Right lobe of liver (tissue), 6 donors: ENCODE measurements at regions not wholly inside any gene's neighbourhood (a gene's known extent, or its start where the extent isn't known, plus 50 kb on each side); places are given as distances from the start of the nearest gene placed in this dataset.

Experiments used
- ATAC-seq, 4 donors: fragments of 200-7000 bp; cut with Tn5 transposase; one replicate each; pipeline ENCODE4 v1.9.1; 2020; ENCODE audit warnings: mild to moderate bottlenecking in 4 of 4, moderate library complexity in 4 of 4
- DNase-seq, 3 donors: peaks; one replicate each; pipeline ENCODE4 v3.0.0-alpha.2; 2020
- H3K27ac ChIP-seq, 3 donors: fragments of 200-600 bp; one replicate each; pipeline ENCODE4 v1.8.0; 2022
- H3K27me3 ChIP-seq, 2 donors: fragments of 200-600 bp; one replicate each; pipeline ENCODE4 v1.8.0; 2022
- H3K36me3 ChIP-seq, 4 donors: fragments of 200-600 bp; sonication (generic) in 1 of 4; one replicate each; pipeline versions ENCODE4 v1.5.1 to v1.8.0; 2017 to 2022; ENCODE audit warnings: control low read depth in 1 of 4
- H3K4me1 ChIP-seq, 4 donors: fragments of 200-600 bp; sonication (generic) in 1 of 4; one replicate each; pipeline versions ENCODE4 v1.5.1 to v1.8.0; 2017 to 2022; ENCODE audit warnings: control low read depth in 1 of 4
- H3K4me3 ChIP-seq, 3 donors: fragments of 200-600 bp; one replicate each; pipeline ENCODE4 v1.8.0; 2022
- H3K9me3 ChIP-seq, 4 donors: fragments of 200-600 bp; sonication (generic) in 1 of 4; one replicate each; pipeline versions ENCODE4 v1.5.1 to v1.8.0; 2017 to 2022; ENCODE audit warnings: control low read depth in 1 of 4
- CTCF ChIP-seq, 4 donors: fragments of 200-600 bp in 3 of 4; fragments of 450-650 bp in 1 of 4; IDR thresholded peaks; one replicate each; pipeline versions ENCODE4 v1.5.1 to v1.8.0; 2016 to 2022; ENCODE audit warnings: antibody characterized with exemption in 4 of 4, mild to moderate bottlenecking in 2 of 4
- POLR2A ChIP-seq: fragments of 450-650 bp; IDR thresholded peaks from one replicate; pipeline ENCODE4 v1.6.1; 2017; ENCODE audit warnings: antibody characterized with exemption, mild to moderate bottlenecking
- WGBS: methylation state at CpG from one replicate; pipeline ENCODE4 v1.1.6; 2018; ENCODE audit warnings: low coverage, low lambda C conversion rate; ENCODE audit not compliant: insufficient coverage; ENCODE audit errors: missing lambda C conversion rate; 5-methylcytosine and 5-hydroxymethylcytosine counted together
- intact Hi-C, 2 donors: fragments of 100-400 bp; cut with DNase I; formaldehyde crosslinking; loops; one replicate each; pipeline versions ENCODE4 v1.11.2 to v1.14.1; 2022
- donor health status: DM: no; HTN: yes; CAD: no.
- donor health status: DM: no; HTN: no; CAD: no.
- donor health status: DM: no; HTN: no; CAD: no.
- donor health status: DM: no; HTN: yes; CAD: no.
- donor health status: DM: no; HTN: yes; CAD: no.

- ATAC-seq (no peak), DNase-seq (no peak)
- Histone ChIP-seq H3K4me1 (no peaks in the 10 kb centered on the region), H3K4me3 (no peak overlapping the region), H3K9me3 (no peaks in the 10 kb centered on the region), H3K36me3 (no peaks in the 10 kb centered on the region), H3K27me3 (no peaks in the 10 kb centered on the region), H3K27ac (no peak overlapping the region)
- 43% methylated on average over 2 of the region's 2 CpGs for WGBS
- intact Hi-C loops: no loop called here
- TF ChIP-seq CTCF (IDR thresholded peaks at IDR 0.05): no peak
- TF ChIP-seq POLR2A: no peak
These were observed 325.9 kb downstream of the COL12A1 start for GRCh38 chr6:74879976-74880375.

GRCh38 chr6:74879234-74879633 is 326.6 kb downstream of the COL12A1 start:
- no peak overlapping the region for H3K4me3 ChIP-seq
- H3K36me3 ChIP-seq: no peaks in the 10 kb centered on the region
- no peak for TF ChIP-seq CTCF (IDR thresholded peaks at IDR 0.05)
- TF ChIP-seq POLR2A: no peak
- no peak for DNase-seq
- H3K27ac ChIP-seq: no peak overlapping the region
- H3K4me1 ChIP-seq: no peaks in the 10 kb centered on the region
- no peaks in the 10 kb centered on the region for H3K9me3 ChIP-seq
- intact Hi-C loops: no loop called here
- 58% methylated on average over 4 of the region's 4 CpGs for WGBS
- ATAC-seq: no peak
- no peaks in the 10 kb centered on the region for H3K27me3 ChIP-seq

- ATAC-seq (no peak), DNase-seq (no peak)
- H3K27me3 ChIP-seq: no peaks in the 10 kb centered on the region
- no peak overlapping the region for H3K27ac ChIP-seq
- H3K4me1 ChIP-seq: no peaks in the 10 kb centered on the region
- no peaks in the 10 kb centered on the region for H3K9me3 ChIP-seq
- TF ChIP-seq POLR2A: no peak
- TF ChIP-seq CTCF (IDR thresholded peaks at IDR 0.05): no peak
- intact Hi-C loops: no loop called here
- no peaks in the 10 kb centered on the region for H3K36me3 ChIP-seq
- 48% methylated on average over 2 of the region's 2 CpGs for WGBS
- no peak overlapping the region for H3K4me3 ChIP-seq
These were observed 330.7 kb downstream of the COL12A1 start for GRCh38 chr6:74875193-74875592.

GRCh38 chr6:74872754-74873476 is 332.9 kb downstream of the COL12A1 start:
- DNase-seq: no peak
- TF ChIP-seq POLR2A (no peak), CTCF (IDR thresholded peaks at IDR 0.05) (no peak)
- no peaks in the 10 kb centered on the region for H3K4me1 ChIP-seq
- H3K27ac ChIP-seq: no peak overlapping the region
- intact Hi-C loops: no loop called here
- no peaks in the 10 kb centered on the region for H3K27me3 ChIP-seq
- no peaks in the 10 kb centered on the region for H3K9me3 ChIP-seq
- no peaks in the 10 kb centered on the region for H3K36me3 ChIP-seq
- ATAC-seq: no peak
- no peak overlapping the region for H3K4me3 ChIP-seq

- TF ChIP-seq CTCF (IDR thresholded peaks at IDR 0.05) (no peak), POLR2A (no peak)
- intact Hi-C loops: no loop called here
- ATAC-seq: no peak
These were observed 334.1 kb downstream of the COL12A1 start for GRCh38 chr6:74871757-74872156.

More at GRCh38 chr6:74871757-74872156, 334.1 kb downstream of the COL12A1 start:
- Histone ChIP-seq H3K36me3 (no peaks in the 10 kb centered on the region), H3K9me3 (no peaks in the 10 kb centered on the region), H3K27me3 (no peaks in the 10 kb centered on the region), H3K27ac (no peak overlapping the region), H3K4me3 (no peak overlapping the region), H3K4me1 (no peaks in the 10 kb centered on the region)
- no peak for DNase-seq
- 43% methylated on average over 1 of the region's 1 CpG for WGBS
